ENCODE measurements at regions not wholly inside any gene's neighbourhood (a gene's known extent, or its start where the extent isn't known, plus 50 kb on each side); places are given as distances from the start of the nearest gene placed in this dataset.

DNA sequence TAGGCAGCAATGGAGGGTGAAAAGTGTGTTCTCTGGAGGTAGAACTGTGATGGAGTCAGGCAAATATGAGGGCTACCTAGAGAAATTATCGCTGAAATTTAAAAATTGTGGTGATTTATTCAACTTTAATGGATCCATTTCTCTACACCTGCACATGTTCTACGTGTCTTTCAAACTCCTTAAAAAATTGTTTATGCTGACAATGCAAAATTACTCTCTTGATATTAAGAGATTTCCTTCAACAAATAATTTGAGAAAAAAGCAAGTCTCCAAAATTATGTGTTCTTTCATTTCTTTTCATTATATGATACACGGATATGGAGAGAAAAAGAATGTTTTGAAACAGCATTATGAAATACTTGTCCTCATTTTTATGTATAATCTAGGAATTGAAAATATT lies 1151.4 kb upstream of the PABPC4L start:
- peaks cover 5% of the 10 kb centered on the region; the same call in 2 of the 3 replicates for H3K4me1 Mint-ChIP-seq
- DNase-seq (ENCODE audit: low spot score) (no peak), ATAC-seq (no peak)
- H3K27ac ChIP-seq (ENCODE audit: low read depth): no peak overlapping the region
- no peaks in the 10 kb centered on the region for H3K9me2 ChIP-seq (ENCODE audit: insufficient read depth)
- no peak overlapping the region for H3K27ac Mint-ChIP-seq
- no peak overlapping the region for H3K4me3 ChIP-seq
- H4K20me1 ChIP-seq (replicated peaks; ENCODE audit: insufficient read depth): no peaks in the 10 kb centered on the region
- no peak overlapping the region for H3K4me3 Mint-ChIP-seq
- no peaks in the 10 kb centered on the region for H3K36me3 ChIP-seq (ENCODE audit: insufficient read depth)
- no peaks in the 10 kb centered on the region for H3K27me3 ChIP-seq (ENCODE audit: insufficient read depth)
- no peaks in the 10 kb centered on the region for H3K9me3 Mint-ChIP-seq
- H2AFZ ChIP-seq: no peak overlapping the region
- no peaks in the 10 kb centered on the region for H3K36me3 Mint-ChIP-seq (ENCODE audit: low read depth)
- H3K4me2 ChIP-seq: no peak overlapping the region
- peaks cover 2% of the 10 kb centered on the region for H3K27me3 Mint-ChIP-seq (ENCODE audit: insufficient read depth, low read depth, poor library complexity)
- H3F3A ChIP-seq (replicated peaks; ENCODE audit: low read depth): no peaks in the 10 kb centered on the region
- TF ChIP-seq, protein P1, sequence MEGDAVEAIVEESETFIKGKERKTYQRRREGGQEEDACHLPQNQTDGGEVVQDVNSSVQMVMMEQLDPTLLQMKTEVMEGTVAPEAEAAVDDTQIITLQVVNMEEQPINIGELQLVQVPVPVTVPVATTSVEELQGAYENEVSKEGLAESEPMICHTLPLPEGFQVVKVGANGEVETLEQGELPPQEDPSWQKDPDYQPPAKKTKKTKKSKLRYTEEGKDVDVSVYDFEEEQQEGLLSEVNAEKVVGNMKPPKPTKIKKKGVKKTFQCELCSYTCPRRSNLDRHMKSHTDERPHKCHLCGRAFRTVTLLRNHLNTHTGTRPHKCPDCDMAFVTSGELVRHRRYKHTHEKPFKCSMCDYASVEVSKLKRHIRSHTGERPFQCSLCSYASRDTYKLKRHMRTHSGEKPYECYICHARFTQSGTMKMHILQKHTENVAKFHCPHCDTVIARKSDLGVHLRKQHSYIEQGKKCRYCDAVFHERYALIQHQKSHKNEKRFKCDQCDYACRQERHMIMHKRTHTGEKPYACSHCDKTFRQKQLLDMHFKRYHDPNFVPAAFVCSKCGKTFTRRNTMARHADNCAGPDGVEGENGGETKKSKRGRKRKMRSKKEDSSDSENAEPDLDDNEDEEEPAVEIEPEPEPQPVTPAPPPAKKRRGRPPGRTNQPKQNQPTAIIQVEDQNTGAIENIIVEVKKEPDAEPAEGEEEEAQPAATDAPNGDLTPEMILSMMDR (conservative IDR thresholded peaks at IDR 0.05; ENCODE audit: low read depth in 2 of 2): no peak
- TF ChIP-seq STAT1 (IDR thresholded peaks at IDR 0.05; ENCODE audit: unreplicated experiment) (no peak), EZH2 (IDR thresholded peaks at IDR 0.05; ENCODE audit: low read depth, unreplicated experiment) (no peak), CREB1 (CRISPR knock-in tag; IDR thresholded peaks at IDR 0.05; ENCODE audit: low read depth) (no peak), ZNF114 (CRISPR knock-in tag; IDR thresholded peaks at IDR 0.05) (no peak), POLR2AphosphoS5 (IDR thresholded peaks at IDR 0.05; ENCODE audit: low read depth) (no peak), EZH2phosphoT487 (IDR thresholded peaks at IDR 0.05; ENCODE audit: unreplicated experiment) (no peak), ZNF331 (CRISPR knock-in tag; IDR thresholded peaks at IDR 0.05; ENCODE audit: low read depth) (no peak), NANOG (IDR thresholded peaks at IDR 0.05; ENCODE audit: borderline replicate concordance) (no peak), JUNB (IDR thresholded peaks at IDR 0.05; ENCODE audit: unreplicated experiment) (no peak), ZNF462 (CRISPR knock-in tag; IDR thresholded peaks at IDR 0.05) (no peak)
- TF ChIP-seq, protein P2, sequence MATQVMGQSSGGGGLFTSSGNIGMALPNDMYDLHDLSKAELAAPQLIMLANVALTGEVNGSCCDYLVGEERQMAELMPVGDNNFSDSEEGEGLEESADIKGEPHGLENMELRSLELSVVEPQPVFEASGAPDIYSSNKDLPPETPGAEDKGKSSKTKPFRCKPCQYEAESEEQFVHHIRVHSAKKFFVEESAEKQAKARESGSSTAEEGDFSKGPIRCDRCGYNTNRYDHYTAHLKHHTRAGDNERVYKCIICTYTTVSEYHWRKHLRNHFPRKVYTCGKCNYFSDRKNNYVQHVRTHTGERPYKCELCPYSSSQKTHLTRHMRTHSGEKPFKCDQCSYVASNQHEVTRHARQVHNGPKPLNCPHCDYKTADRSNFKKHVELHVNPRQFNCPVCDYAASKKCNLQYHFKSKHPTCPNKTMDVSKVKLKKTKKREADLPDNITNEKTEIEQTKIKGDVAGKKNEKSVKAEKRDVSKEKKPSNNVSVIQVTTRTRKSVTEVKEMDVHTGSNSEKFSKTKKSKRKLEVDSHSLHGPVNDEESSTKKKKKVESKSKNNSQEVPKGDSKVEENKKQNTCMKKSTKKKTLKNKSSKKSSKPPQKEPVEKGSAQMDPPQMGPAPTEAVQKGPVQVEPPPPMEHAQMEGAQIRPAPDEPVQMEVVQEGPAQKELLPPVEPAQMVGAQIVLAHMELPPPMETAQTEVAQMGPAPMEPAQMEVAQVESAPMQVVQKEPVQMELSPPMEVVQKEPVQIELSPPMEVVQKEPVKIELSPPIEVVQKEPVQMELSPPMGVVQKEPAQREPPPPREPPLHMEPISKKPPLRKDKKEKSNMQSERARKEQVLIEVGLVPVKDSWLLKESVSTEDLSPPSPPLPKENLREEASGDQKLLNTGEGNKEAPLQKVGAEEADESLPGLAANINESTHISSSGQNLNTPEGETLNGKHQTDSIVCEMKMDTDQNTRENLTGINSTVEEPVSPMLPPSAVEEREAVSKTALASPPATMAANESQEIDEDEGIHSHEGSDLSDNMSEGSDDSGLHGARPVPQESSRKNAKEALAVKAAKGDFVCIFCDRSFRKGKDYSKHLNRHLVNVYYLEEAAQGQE (IDR thresholded peaks at IDR 0.05; ENCODE audit: unreplicated experiment): no peak
- TF ChIP-seq, protein P3, sequence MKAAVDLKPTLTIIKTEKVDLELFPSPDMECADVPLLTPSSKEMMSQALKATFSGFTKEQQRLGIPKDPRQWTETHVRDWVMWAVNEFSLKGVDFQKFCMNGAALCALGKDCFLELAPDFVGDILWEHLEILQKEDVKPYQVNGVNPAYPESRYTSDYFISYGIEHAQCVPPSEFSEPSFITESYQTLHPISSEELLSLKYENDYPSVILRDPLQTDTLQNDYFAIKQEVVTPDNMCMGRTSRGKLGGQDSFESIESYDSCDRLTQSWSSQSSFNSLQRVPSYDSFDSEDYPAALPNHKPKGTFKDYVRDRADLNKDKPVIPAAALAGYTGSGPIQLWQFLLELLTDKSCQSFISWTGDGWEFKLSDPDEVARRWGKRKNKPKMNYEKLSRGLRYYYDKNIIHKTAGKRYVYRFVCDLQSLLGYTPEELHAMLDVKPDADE (IDR thresholded peaks at IDR 0.05): no peak
- H3K79me2 ChIP-seq (replicated peaks; ENCODE audit: insufficient read depth): no peaks in the 10 kb centered on the region
- H3K4me1 ChIP-seq (ENCODE audit: insufficient read depth): no peaks in the 10 kb centered on the region
